ENCODE measurements at regions not wholly inside any gene's neighbourhood (a gene's known extent, or its start where the extent isn't known, plus 50 kb on each side); places are given as distances from the start of the nearest gene placed in this dataset.

DNA sequence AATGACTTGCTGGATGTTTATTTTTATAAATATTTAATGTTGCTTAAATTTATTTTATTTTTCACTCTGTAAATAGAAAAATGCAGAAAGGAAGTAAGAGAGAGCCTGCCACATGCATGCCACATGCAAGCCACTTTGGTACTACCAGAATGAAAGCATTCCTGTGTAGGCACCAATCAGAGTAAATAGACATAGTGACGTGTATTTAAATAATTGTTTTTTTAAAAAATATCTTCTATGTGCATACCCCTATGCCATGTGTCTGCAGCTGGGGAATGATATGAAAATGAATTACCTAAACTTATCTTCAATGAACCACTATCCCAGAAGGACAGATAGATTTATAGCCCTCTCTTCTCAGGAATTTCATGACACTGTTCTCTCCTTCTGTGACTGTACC is 651.5 kb upstream of the RIOK2 start:
- H3K9me3 ChIP-seq (ENCODE audit: low read depth): no peaks in the 10 kb centered on the region
- TF ChIP-seq, protein P1, sequence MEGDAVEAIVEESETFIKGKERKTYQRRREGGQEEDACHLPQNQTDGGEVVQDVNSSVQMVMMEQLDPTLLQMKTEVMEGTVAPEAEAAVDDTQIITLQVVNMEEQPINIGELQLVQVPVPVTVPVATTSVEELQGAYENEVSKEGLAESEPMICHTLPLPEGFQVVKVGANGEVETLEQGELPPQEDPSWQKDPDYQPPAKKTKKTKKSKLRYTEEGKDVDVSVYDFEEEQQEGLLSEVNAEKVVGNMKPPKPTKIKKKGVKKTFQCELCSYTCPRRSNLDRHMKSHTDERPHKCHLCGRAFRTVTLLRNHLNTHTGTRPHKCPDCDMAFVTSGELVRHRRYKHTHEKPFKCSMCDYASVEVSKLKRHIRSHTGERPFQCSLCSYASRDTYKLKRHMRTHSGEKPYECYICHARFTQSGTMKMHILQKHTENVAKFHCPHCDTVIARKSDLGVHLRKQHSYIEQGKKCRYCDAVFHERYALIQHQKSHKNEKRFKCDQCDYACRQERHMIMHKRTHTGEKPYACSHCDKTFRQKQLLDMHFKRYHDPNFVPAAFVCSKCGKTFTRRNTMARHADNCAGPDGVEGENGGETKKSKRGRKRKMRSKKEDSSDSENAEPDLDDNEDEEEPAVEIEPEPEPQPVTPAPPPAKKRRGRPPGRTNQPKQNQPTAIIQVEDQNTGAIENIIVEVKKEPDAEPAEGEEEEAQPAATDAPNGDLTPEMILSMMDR (IDR thresholded peaks at IDR 0.05; ENCODE audit: poor library complexity): no peak
- TF ChIP-seq EZH2phosphoT487 (IDR thresholded peaks at IDR 0.05; ENCODE audit: low read depth, severe bottlenecking, unreplicated experiment) (no peak), EZH2 (IDR thresholded peaks at IDR 0.05; ENCODE audit: borderline replicate concordance) (no peak)
- H3K4me2 ChIP-seq: no peak overlapping the region
- no peaks in the 10 kb centered on the region for H3K36me3 ChIP-seq (replicated peaks; ENCODE audit: insufficient read depth, low read depth)
- no peaks in the 10 kb centered on the region for H3K79me2 ChIP-seq
- no peaks in the 10 kb centered on the region for H4K20me1 ChIP-seq (ENCODE audit: insufficient read depth, poor library complexity, severe bottlenecking)
- no peaks in the 10 kb centered on the region for H3K27me3 ChIP-seq
- no peaks in the 10 kb centered on the region for H3K4me1 ChIP-seq (ENCODE audit: insufficient read depth)
- DNase-seq (ENCODE audit: low spot score): no peak
- no peak overlapping the region for H3K27ac ChIP-seq
- H3K9me2 ChIP-seq (replicated peaks; ENCODE audit: insufficient read depth): no peaks in the 10 kb centered on the region
- WGBS (ENCODE audit: low lambda C conversion rate, missing lambda C conversion rate): 81% methylated on average over 1 of the region's 1 CpG
- no peak overlapping the region for H2AFZ ChIP-seq
- H3K4me3 ChIP-seq: no peak overlapping the region

DNA sequence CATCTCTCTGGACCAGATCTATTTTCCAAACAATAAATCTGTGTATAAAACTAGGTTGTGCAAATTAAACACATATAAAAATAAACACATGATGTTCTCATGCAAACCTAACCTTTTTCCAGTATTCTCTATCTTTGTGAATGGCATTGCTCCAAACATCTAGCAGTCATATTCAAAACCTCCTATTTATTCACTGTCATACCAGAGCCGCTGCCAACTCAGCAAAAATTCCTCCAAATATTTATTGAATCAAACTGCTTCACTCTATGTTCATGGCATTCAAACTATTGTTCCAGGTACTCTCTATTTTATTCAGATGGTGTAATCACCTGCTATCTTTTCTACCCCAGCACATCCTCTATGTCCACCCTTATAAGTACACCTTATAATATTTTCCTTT is 652.1 kb upstream of the RIOK2 start:
- Histone ChIP-seq H3K4me3 (no peak overlapping the region), H3K36me3 (replicated peaks; ENCODE audit: insufficient read depth, low read depth) (no peaks in the 10 kb centered on the region), H2AFZ (no peak overlapping the region), H3K9me2 (replicated peaks; ENCODE audit: insufficient read depth) (no peaks in the 10 kb centered on the region), H3K79me2 (no peaks in the 10 kb centered on the region), H3K4me1 (ENCODE audit: insufficient read depth) (peaks cover 5% of the 10 kb centered on the region), H4K20me1 (ENCODE audit: insufficient read depth, poor library complexity, severe bottlenecking) (no peaks in the 10 kb centered on the region), H3K4me2 (no peak overlapping the region), H3K27ac (no peak overlapping the region), H3K27me3 (no peaks in the 10 kb centered on the region), H3K9me3 (ENCODE audit: low read depth) (no peaks in the 10 kb centered on the region)
- 89% methylated on average over 1 of the region's 1 CpG for WGBS (ENCODE audit: low lambda C conversion rate, missing lambda C conversion rate)
- no peak for DNase-seq (ENCODE audit: low spot score)
- TF ChIP-seq EZH2 (IDR thresholded peaks at IDR 0.05; ENCODE audit: borderline replicate concordance): no peak
- TF ChIP-seq, protein P1 (IDR thresholded peaks at IDR 0.05; ENCODE audit: poor library complexity): no peak
- no peak for TF ChIP-seq EZH2phosphoT487 (IDR thresholded peaks at IDR 0.05; ENCODE audit: low read depth, severe bottlenecking, unreplicated experiment)

DNA sequence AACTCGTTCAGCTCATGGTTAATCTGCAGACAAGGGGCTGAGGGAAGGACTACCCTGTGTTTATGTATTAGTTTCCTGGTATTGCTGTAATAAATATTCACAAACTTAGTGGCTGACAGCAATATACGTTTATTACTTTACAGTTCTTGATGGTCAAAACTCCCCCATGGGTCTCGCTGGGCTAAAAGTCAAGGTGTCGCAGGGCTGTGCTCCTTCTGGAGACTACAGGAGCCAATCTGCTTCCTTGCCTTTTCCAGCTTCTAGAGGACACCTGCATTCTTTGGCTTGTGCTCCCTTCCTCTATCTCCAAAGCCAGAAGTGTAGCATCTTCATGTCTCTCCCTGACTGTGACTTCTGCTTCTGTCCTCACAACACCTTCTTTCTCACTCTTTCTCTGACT is 653.8 kb upstream of the RIOK2 start:
- Histone ChIP-seq H4K20me1 (ENCODE audit: insufficient read depth, poor library complexity, severe bottlenecking) (no peaks in the 10 kb centered on the region), H3K79me2 (no peaks in the 10 kb centered on the region), H3K9me2 (replicated peaks; ENCODE audit: insufficient read depth) (no peaks in the 10 kb centered on the region), H3K4me1 (ENCODE audit: insufficient read depth) (peaks cover 8% of the 10 kb centered on the region), H3K9me3 (ENCODE audit: low read depth) (no peaks in the 10 kb centered on the region), H3K27me3 (no peaks in the 10 kb centered on the region), H3K4me2 (no peak overlapping the region), H3K27ac (no peak overlapping the region), H3K36me3 (replicated peaks; ENCODE audit: insufficient read depth, low read depth) (no peaks in the 10 kb centered on the region), H2AFZ (no peak overlapping the region), H3K4me3 (no peak overlapping the region)
- TF ChIP-seq EZH2 (IDR thresholded peaks at IDR 0.05; ENCODE audit: borderline replicate concordance) (no peak), EZH2phosphoT487 (IDR thresholded peaks at IDR 0.05; ENCODE audit: low read depth, severe bottlenecking, unreplicated experiment) (no peak)
- TF ChIP-seq, protein P1 (IDR thresholded peaks at IDR 0.05; ENCODE audit: poor library complexity): no peak
- DNase-seq (ENCODE audit: low spot score): no peak
- WGBS (ENCODE audit: low lambda C conversion rate, missing lambda C conversion rate): 87% methylated on average over 4 of the region's 4 CpGs

GRCh38 chr5:97838214-97838613 is 655.2 kb upstream of the RIOK2 start:
- H3K27ac ChIP-seq: no peak overlapping the region
- no peak for DNase-seq (ENCODE audit: low spot score)
- no peak overlapping the region for H3K4me3 ChIP-seq
- no peaks in the 10 kb centered on the region for H3K9me3 ChIP-seq (ENCODE audit: low read depth)
- H3K9me2 ChIP-seq (replicated peaks; ENCODE audit: insufficient read depth): no peaks in the 10 kb centered on the region
- TF ChIP-seq EZH2phosphoT487 (IDR thresholded peaks at IDR 0.05; ENCODE audit: low read depth, severe bottlenecking, unreplicated experiment): no peak
- TF ChIP-seq EZH2 (IDR thresholded peaks at IDR 0.05; ENCODE audit: borderline replicate concordance): no peak
- TF ChIP-seq, protein P1 (IDR thresholded peaks at IDR 0.05; ENCODE audit: poor library complexity): no peak
- no peaks in the 10 kb centered on the region for H3K36me3 ChIP-seq (replicated peaks; ENCODE audit: insufficient read depth, low read depth)
- H3K4me2 ChIP-seq: no peak overlapping the region
- peaks cover 8% of the 10 kb centered on the region for H3K4me1 ChIP-seq (ENCODE audit: insufficient read depth)
- no peaks in the 10 kb centered on the region for H4K20me1 ChIP-seq (ENCODE audit: insufficient read depth, poor library complexity, severe bottlenecking)
- no peaks in the 10 kb centered on the region for H3K27me3 ChIP-seq
- H3K79me2 ChIP-seq: no peaks in the 10 kb centered on the region
- 4% methylated on average over 1 of the region's 1 CpG for WGBS (ENCODE audit: low lambda C conversion rate, missing lambda C conversion rate)
- no peak overlapping the region for H2AFZ ChIP-seq
